ENCODE measurements at regions not wholly inside any gene's neighbourhood (a gene's known extent, or its start where the extent isn't known, plus 50 kb on each side); places are given as distances from the start of the nearest gene placed in this dataset.

- Histone ChIP-seq H3K27ac (ENCODE audit: low read depth) (no peak overlapping the region), H3K4me3 (no peak overlapping the region), H3K27me3 (ENCODE audit: insufficient read depth) (no peaks in the 10 kb centered on the region), H3K36me3 (ENCODE audit: insufficient read depth) (no peaks in the 10 kb centered on the region), H4K20me1 (replicated peaks; ENCODE audit: insufficient read depth) (no peaks in the 10 kb centered on the region), H3K4me1 (ENCODE audit: insufficient read depth) (peaks cover 7% of the 10 kb centered on the region), H3K9me2 (ENCODE audit: insufficient read depth) (no peaks in the 10 kb centered on the region), H2AFZ (no peak overlapping the region), H3F3A (replicated peaks; ENCODE audit: low read depth) (no peaks in the 10 kb centered on the region), H3K4me2 (no peak overlapping the region), H3K79me2 (replicated peaks; ENCODE audit: insufficient read depth) (no peaks in the 10 kb centered on the region)
- no peak overlapping the region for H3K4me3 Mint-ChIP-seq
- H3K9me3 Mint-ChIP-seq: peaks cover 21% of the 10 kb centered on the region
- H3K27ac Mint-ChIP-seq: no peak overlapping the region
- TF ChIP-seq STAT1 (IDR thresholded peaks at IDR 0.05; ENCODE audit: unreplicated experiment) (no peak), NANOG (IDR thresholded peaks at IDR 0.05; ENCODE audit: borderline replicate concordance) (no peak), CTCF (conservative IDR thresholded peaks at IDR 0.05; ENCODE audit: low read depth in 2 of 2) (no peak), JUNB (IDR thresholded peaks at IDR 0.05; ENCODE audit: unreplicated experiment) (no peak), ZNF462 (CRISPR knock-in tag; IDR thresholded peaks at IDR 0.05) (no peak), ZNF331 (CRISPR knock-in tag; IDR thresholded peaks at IDR 0.05; ENCODE audit: low read depth) (no peak), CREB1 (CRISPR knock-in tag; IDR thresholded peaks at IDR 0.05; ENCODE audit: low read depth) (no peak), EZH2phosphoT487 (IDR thresholded peaks at IDR 0.05; ENCODE audit: unreplicated experiment) (no peak), EZH2 (IDR thresholded peaks at IDR 0.05; ENCODE audit: low read depth, unreplicated experiment) (no peak), ZNF114 (CRISPR knock-in tag; IDR thresholded peaks at IDR 0.05) (no peak), ETS1 (IDR thresholded peaks at IDR 0.05) (no peak), POLR2AphosphoS5 (IDR thresholded peaks at IDR 0.05; ENCODE audit: low read depth) (no peak), REST (IDR thresholded peaks at IDR 0.05; ENCODE audit: unreplicated experiment) (no peak)
- ATAC-seq: peak; percentile 65; the same call in 2 of the 3 replicates
- peaks cover 21% of the 10 kb centered on the region for H3K36me3 Mint-ChIP-seq (ENCODE audit: low read depth)
- DNase-seq (ENCODE audit: low spot score): peak; percentile 59
- H3K4me1 Mint-ChIP-seq: peaks cover 14% of the 10 kb centered on the region
- H3K27me3 Mint-ChIP-seq (ENCODE audit: insufficient read depth, low read depth, poor library complexity): peaks cover 2% of the 10 kb centered on the region
Measured at GRCh38 chr10:109037978-109038377, 885.3 kb downstream of the XPNPEP1 start.

All from GM23338 (cell line).